GM18870 (cell line): ENCODE measurements at regions not wholly inside any gene's neighbourhood (a gene's known extent, or its start where the extent isn't known, plus 50 kb on each side); places are given as distances from the start of the nearest gene placed in this dataset.
"Not testable (repeated sequence)": the region's sequence is repeated elsewhere in the genome, so short reads cannot be mapped to it uniquely, and the experiment has no call there.

ENCODE experiments used
- ATAC-seq: cut with Tn5 transposase; IDR thresholded peaks from one replicate; pipeline ENCODE4 v1.9.1; 2021; ENCODE audit warnings: moderate library complexity; ENCODE audit not compliant: unreplicated experiment

DNA sequence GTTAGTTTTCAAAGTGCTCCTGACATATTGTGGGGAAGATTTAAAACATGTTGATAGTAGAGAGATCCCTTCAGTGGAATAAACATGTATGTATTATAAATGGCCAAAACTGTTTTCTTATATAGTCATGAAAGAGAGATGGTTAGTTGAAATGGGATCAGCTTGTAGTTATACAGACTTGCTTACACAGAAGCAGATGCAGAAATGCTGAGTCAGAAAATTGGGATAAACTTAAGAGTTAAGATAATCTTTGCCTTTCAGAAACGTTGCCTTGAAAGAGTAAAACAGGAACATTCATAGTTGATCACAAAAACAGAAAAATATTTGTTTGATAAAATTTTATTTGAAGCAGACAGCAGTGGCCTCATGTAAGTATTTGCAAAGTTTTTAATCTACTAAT, 433.2 kb upstream of the BCHE start:
- no peak for ATAC-seq

DNA sequence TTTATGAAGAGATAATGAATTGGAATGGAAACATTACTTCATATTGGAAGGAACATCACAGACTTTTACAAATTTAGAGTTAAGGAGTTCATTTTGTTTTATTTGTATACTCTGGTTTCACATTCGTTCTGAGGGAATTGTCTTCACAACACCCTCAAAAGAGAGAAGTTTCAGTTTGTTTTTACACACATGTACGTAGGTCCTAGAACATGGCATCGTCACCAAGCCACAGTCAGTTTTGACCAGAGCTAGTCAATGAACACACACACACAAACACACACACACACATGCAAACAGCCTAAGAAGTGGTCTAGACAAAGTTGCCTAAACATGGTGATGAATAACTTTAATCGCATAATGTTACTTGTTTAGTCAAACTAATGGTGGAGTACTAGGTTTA, 427.9 kb upstream of the BCHE start:
- ATAC-seq, result no peak

DNA sequence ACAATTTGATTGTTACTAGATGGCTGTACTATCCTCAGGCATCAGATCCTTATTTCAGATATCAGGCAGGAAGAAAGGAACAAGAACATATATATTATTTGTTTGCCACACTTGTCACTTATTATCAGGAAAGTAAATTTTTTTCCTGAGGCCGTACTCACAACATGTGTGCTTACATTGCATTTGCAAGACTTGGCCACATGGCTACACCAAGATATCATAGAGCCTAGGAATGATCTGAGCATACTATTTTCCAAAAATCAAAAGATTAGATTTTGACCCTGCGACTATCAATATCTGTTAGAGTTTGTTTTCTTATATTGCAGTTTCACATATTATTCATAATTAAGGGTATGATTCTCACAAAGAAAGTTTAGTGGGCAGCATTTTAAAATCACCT, 426.2 kb upstream of the BCHE start:
- no peak for ATAC-seq

DNA sequence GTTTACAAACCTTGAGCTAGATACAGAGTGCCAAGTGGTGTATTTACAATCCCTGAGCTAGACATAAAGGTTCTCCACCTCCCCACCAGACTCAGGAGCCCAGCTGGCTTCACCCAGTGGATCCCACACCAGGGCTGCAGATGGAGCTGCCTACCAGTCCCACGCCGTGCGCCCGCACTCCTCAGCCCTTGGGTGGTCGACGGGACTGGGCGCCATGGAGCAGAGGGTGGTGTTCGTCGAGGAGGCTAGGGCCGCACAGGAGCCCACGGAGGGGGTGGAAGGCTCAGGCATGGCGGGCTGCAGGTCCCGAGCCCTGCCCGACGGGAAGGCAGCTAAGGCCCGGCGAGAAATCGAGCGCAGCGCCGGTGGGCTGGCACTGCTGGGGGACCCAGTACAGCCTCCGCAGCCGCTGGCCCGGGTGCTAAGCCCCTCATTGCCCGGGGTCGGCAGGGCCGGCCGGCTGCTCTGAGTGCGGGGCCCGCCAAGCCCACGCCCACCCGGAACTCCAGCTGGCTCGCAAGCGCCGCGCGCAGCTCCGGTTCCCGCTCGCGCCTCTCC, 421.1 kb upstream of the BCHE start:
- not testable (repeated sequence) for ATAC-seq

DNA sequence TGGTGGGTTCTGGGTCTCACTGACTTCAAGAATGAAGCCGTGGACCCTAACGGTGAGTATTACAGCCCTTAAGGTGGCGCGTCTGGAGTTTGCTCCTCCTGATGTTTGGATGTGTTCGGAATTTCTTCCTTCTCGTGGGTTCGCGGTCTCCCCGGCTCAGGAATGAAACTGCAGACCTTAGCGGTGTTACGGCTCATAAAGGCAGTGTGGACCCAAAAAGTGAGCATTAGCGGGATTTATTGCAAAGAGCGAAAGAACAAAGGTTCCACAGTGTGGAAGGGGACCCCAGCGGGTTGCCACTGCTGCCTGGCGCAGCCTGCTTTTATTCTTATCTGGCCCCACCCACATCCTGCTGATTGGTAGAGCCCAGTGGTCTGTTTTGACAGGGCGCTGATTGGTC, 420.5 kb upstream of the BCHE start:
- no peak for ATAC-seq

DNA sequence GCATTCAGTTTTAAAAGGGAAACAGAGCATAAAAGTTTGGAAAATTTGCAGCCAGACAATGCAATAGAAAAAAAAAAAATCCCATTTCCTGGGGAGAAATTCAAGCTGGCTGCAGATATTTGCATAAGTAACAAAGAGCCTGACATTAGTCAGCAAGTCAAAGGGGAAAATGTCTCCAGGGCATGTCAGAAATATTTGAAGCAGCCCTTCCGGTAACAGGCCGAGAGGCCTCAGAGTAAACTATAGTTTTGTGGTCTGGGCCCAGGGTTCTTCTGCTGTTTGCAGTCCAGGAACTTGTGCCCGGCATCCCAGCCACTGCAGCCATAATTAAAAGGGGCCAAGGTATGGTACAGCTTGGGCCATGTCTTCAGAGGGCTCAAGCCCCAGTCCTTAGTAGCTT, 411.6 kb upstream of the BCHE start:
- no peak for ATAC-seq

DNA sequence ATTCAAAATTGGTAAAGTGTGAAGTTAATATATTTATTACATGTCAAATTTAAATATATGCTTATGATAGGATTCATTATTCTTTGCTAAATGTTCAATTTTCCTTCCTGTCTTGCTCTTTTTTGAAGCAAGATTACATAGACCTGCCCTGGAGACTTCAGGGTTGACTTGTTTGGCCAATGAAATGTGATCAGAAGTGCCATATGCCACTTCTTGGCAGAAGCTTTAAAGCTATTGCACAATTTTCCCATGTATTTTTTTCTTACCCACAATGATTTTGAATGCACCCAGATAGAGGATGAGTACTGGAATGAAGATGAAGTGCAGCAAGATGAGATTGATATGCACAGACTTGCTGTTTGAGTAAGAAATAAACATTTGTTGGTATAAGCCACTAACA, 406.3 kb upstream of the BCHE start:
- ATAC-seq, result no peak

DNA sequence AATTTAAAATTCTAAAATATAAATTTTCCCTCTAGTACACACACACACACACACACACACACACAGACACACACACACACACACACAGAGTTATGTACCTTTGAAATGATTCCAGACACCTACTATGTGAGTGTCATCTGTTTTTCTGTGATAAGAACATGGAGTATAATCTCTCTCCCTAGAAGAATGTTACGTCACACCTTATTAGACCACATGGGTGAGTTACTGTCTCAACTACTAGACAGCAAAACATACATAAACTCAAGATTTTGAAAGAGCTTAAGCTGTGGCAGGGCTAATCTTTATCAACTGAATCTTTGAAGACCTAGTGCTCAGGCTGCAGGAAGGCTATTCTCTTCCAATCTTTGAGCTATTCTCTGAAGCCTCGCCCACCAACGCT, 385.9 kb upstream of the BCHE start:
- ATAC-seq, result no peak

DNA sequence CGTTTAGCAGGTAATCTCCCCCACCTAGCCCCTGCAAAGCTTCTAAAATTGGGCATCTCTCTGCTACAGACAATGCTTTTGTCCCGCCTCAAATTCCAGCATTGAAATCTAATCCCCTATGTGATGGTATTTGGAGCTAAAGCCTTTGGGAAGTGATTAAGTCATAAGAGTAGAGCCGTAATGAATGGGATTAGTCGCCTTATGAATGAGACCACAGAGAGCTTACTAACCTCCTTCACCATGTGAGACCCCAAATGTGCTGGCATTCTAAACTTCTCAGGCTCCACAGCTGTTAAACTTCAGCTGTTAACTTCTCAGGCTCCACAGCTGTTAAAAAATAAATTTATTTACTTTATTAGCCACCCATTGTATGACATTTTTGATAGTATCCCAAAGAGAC, 374.2 kb upstream of the BCHE start:
- no peak for ATAC-seq

DNA sequence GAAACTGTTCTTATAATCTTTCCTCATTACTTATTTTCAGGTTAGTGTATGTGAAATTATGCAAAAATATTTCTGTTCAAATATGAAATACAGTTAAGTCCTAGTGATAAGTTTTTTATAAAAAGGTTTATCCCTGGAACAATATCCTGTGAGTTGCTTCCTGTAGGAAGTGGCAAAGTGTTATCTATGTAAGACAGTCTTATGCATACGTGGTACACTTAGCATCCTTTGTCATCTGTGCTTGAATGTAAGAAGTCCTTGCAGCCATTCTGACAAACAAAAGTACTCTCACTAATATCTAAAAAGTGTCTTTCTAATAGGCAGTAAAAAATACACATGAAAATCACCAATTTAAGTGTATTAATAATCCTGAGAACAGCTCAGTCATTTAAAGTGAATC, 372.5 kb upstream of the BCHE start:
- no peak for ATAC-seq

DNA sequence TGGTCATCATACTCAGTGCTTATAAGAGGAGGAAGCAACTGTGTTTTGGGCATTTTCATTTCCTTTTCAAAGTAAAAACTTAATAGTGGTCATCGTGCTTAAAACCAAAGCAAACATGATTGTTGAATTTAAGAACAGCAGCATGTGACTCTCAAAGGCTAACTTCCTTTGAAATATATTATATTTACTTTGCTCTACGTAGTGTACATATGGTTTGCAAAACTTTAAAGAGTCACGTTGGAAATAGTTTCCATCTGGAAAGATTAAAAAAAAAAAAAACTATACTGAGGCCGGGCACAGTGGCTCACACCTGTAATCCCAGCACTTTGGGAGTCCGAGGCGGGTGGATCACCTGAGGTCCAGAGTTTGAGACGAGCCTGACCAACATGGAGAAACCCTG, 367.9 kb upstream of the BCHE start:
- ATAC-seq, result no peak

DNA sequence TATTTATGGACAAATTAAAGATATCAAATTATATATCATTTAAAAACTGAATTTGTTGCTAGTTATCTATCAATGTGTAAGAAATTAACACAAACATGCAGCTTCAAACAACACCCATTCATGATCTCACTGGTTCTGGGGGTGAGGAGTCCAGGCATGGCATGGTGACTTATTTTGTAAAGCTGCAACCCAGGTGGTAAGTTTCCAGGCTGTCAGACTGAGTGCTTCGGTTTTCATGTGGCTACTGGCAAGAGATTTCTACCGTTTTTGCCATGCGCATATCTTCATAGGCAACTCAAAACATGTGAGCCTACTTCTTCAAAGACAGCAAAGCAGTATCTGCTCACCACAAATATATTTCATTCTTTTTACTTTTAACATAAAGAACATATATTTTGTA, 364.3 kb upstream of the BCHE start:
- ATAC-seq, result no peak

DNA sequence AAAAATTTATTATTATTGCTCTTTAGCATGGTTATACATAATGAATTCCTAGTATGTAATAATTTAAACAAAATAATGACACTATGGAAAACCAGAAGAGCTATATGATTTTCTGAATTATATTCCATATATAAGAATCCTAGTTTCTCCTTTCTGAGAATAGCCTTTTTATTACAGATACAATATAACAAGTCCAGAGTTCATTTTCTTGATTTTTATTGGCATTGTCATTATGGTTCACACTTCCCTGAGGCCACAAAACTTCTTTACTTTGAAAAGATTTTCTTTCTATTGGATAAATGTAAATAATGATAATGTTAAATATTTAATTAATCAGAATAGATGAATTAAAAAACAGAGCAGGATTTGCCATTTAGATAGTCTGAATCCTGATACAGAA, 362.3 kb upstream of the BCHE start:
- no peak for ATAC-seq

DNA sequence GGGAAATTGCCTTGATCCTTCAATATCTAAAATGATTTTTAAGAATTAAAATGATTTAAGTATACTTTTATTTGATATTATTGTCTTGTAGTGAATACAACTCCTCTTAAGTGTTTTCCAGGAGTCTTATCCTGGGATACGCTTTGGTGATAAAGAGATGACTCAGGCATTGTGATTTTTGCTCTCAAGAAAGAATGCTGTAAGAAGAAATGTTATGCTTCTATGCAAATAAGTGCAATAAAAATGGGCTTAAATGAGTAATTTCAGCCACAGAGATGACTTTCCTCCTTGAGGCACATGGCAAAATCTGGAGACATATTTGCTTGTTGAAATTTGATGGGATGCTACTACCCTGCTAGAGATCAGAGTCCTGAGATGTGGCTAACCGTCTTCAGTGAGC, 358.6 kb upstream of the BCHE start:
- ATAC-seq, result no peak

DNA sequence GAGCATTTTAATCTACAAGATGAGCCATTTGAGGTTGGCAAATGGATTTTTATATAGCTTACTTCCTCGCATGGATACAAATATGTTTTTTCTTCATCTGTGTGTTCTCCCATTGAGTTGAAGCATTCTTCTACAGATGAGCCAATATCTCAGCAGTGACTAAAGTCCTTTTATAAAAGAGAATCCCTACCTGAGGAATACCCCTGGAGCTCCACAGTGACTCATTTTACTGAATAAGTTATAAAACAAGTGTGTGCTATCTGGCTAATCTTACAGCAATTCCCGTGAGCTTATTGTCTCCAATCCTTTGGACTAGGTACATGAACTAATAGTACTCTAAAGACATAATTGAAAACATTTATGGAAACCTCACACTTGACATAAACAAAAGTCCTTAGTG, 354.2 kb upstream of the BCHE start:
- no peak for ATAC-seq

DNA sequence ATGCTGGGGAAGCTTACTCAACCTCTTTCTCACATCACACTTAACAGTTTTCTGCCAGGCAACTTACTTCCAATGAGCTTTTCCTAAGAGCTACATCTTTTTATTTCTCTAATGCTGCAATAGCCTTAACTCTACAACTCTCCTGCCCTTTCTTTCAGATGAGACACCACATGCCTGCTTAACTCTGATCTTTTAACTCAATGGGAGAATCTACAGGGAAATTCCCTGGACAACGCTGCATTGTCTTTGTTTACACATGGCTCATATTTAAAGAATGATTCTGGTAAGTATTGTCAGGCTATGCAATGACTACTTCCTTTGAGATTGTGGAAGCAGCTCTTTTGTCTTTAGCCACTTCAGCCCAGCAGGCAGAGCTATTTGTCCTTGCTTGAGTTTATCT, 353.1 kb upstream of the BCHE start:
- ATAC-seq, result no peak

DNA sequence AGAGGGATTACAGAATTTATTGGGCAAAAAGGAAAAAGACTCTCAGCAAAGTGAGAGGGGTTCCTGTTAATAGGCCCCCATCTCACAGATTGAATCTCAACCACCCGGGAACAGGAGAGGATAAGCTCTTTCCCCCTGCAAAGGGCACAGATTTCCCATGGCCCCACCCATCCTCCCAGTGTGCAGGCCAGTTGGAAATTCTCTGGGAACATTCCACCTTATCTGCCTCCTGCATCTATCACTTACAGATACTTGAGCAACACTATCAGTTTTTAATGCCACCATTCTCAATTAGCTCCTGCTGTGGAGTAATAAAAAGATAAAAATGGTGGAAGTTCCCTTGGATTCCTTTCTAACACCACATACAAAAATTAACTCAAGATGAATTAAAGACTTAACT, 350.0 kb upstream of the BCHE start:
- no peak for ATAC-seq

DNA sequence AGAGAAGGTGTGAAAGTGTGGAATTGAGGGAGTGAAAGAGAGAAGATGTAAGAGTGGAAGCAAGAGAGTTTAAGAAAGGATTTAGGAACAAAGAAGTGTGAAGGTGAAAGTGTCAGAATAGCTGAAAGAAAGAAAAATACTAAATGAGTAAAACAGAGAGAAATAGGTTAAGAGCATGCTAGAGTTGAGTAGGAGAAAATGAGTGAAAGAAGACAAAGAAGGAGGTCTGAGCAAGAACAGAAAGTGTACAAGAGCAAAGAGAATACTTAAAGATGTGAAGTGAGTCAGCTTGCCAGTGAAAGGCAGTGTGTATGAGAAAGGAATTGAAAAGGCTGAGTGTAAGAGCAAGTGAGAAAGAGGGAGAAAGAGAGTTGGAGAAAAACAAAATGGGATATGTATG, 348.8 kb upstream of the BCHE start:
- ATAC-seq, result no peak

DNA sequence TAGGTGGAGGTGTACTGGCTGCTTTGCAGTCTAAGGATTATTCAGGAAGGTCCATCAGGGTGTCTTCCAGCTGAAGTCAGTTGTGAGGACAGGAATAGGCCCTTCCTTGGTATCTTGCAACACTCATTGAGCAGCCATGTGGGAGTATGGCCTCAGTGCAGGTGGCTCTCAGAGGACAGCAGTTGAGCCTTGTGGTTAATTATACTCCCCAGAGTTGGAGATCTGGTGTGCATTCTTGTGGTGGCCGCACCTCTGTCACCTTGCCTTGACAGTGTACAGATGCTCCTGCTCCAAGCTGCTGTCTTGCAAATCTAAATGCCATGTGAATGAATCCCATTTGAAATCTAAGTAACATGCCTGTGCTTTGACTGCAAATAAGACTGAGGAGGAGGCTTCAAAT, 339.9 kb upstream of the BCHE start:
- no peak for ATAC-seq

DNA sequence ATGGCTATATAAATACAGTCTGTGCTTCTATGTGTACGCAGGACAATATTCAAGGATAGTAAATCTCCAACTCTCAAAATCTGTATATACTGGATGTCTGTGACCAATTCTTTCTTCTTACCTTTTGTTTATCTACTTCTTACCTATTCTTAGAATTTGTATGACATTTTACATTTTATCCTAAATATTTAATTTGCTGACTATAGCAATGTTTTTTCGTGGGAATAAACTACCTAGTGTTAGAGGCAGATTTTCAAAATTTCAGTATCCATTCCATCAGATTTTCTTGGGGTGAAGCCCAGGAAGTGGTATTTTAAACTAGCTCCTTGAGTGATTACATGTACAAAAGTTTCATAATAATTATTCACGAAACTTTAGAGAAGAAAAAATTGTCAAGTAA, 334.5 kb upstream of the BCHE start:
- no peak for ATAC-seq

DNA sequence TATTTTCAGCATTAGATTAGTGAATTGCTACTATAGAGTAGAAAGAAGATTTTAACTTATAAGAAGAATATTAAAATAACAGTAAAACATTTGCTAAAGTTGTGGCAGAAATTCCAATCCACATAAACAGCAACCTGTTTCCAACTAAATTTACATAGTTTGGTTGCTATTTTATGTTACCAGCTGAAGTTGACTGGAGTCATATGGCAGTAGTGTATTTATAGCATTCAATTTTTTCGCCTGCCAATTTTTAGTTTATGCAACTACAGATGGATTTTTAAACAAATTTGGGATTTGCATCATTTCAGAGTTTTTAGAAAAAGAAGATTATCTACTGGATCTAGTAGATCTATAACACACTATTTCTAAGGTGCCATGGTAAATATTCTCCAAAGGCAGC, 332.5 kb upstream of the BCHE start:
- ATAC-seq, result no peak

DNA sequence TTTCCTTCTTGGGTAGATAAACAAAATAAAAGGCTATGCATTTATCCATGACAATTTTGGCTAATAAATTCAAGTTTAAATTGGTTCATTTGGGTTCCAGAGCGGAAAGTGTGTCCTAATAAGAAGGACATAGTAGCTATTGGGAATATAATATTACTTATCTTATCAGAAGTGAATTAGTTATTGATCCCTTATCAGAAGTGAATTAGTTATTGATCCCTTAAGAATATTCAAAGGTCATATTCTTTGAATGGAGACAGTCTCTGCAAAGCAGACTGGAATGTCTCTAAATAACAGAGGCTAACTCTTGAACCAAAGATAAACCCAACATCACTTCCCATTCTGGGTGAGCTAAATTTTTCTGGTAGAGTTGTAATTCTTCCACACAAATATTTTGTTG, 290.7 kb upstream of the BCHE start:
- no peak for ATAC-seq

DNA sequence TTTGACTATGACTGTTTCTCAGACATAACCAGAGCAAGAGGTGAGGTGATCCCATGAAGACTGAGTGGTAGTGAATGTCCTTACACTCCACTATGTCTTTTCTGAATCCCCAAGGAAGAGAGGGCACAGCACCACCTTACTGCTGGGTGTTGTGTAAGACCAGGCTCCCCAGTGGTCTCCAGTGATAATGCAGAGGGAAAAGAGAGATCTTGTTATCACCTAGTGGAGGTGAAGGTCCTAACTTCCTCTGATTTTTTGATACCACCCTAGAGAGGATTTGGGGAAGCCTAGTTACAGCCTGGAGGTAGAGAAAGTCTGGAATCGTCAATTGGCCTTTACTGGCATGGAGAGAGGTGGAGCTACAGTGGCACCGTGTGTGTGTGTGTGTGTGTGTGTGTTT, 288.0 kb upstream of the BCHE start:
- no peak for ATAC-seq

DNA sequence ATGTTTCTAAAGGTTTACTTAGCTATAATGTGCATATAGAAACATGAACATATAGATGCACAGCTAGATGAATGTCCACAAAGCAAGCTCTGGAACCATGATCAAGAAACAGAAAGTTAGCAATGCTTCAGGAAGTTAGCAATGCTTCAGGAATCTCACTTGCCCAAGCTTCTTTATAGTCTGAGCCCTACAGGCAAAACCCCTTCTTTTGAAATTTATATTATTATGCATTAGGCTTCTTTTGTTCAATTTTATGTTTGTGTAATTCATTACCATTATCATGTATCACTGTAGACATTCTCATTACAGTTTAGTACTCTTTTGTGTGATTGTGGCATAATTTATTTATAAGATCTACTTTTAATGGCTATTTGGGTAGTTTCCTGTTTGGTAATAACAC, 286.4 kb upstream of the BCHE start:
- no peak for ATAC-seq
